GM12892 (cell line): ENCODE measurements at regions not wholly inside any gene's neighbourhood (a gene's known extent, or its start where the extent isn't known, plus 50 kb on each side); places are given as distances from the start of the nearest gene placed in this dataset.

Experiments used
- POLR2AphosphoS5 ChIP-seq: IDR thresholded peaks from 2 replicates; pipeline ENCODE4 v1.6.1; 2011; ENCODE audit warnings: low read depth, low read length, control low read depth
- TAF1 ChIP-seq: IDR thresholded peaks from 2 replicates; pipeline ENCODE4 v1.6.1; 2011; ENCODE audit warnings: low read depth, mild to moderate bottlenecking, control low read depth, low read length, borderline replicate concordance

DNA sequence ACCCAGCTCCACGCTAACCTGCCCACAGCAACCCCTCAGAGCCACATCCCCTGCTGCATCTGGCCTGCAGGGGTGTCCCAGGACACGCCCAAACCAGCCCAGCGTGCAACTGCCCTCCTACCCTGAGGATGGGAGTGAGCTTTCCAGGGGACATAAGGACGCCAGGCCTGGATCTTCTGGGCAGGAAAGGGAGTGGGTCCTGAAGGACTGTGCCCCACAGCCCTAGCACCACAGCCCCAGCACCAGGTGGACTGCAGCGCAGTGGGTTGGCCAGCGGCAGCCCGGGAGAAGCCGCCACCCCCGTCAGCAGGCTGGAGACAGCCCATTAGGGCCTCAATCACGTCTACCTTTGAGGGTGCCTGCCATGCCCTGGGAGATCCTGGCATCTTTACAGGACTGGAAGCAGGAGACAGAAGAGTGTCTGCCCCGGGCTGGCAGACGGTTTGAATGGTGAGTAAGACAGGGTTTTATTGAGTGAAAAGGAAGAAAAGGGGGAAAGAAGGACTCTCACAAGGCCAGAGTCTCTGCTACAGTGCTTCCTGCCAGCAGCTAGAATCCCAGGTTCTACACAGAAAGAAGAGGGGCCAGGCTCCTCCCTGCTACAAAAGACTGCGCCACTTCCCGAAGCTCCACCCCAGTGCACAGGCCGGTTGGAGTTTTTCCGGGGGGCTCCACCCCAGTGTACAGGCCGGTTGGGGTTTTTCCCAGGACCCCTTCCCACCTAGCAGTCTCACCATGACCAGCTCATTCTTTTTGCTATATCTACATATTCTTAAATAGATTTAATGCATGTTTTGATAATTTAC, 69.8 kb upstream of the KCTD7 start:
- TF ChIP-seq TAF1: no peak
- TF ChIP-seq POLR2AphosphoS5: no peak
